SU-DHL-6 (cell line): ENCODE measurements at regions not wholly inside any gene's neighbourhood (a gene's known extent, or its start where the extent isn't known, plus 50 kb on each side); places are given as distances from the start of the nearest gene placed in this dataset.

ENCODE experiments used
- H2AFZ ChIP-seq: fragments of 200-600 bp; sonication (generic); 2 replicates; pipeline ENCODE4 v1.6.1; 2014; ENCODE audit warnings: low read depth, mild to moderate bottlenecking, moderate library complexity, mixed read lengths, antibody characterized with exemption, low read length; ENCODE audit not compliant: severe bottlenecking
- H3F3A ChIP-seq: fragments of 200-600 bp; shearing (Covaris generic); 2 replicates; pipeline ENCODE4 v1.6.0; 2016; ENCODE audit warnings: antibody characterized with exemption, mild to moderate bottlenecking; ENCODE audit not compliant: insufficient read depth
- H3K27ac ChIP-seq: fragments of 200-600 bp; sonication (generic); 2 replicates; pipeline ENCODE4 v1.5.1; 2016; ENCODE audit warnings: low read depth, mild to moderate bottlenecking, low read length, moderate library complexity, mixed read lengths
- H3K27me3 ChIP-seq: fragments of 200-600 bp; sonication (generic), shearing (Covaris generic); 2 replicates; pipeline ENCODE4 v1.6.0; 2014; ENCODE audit warnings: mild to moderate bottlenecking, low read length
- H3K36me3 ChIP-seq: fragments of 200-600 bp; sonication (generic); 2 replicates; pipeline ENCODE4 v1.6.1; 2014; ENCODE audit warnings: mild to moderate bottlenecking, low read length, mixed read lengths
- H3K4me2 ChIP-seq: fragments of 300-600, 200-600 bp; shearing (Covaris generic), sonication (generic); 2 replicates; pipeline ENCODE4 v1.6.0; 2014; ENCODE audit warnings: low read length, low read depth, mild to moderate bottlenecking; ENCODE audit not compliant: poor library complexity, severe bottlenecking
- H3K4me3 ChIP-seq: fragments of 200-600 bp; sonication (generic); 2 replicates; pipeline ENCODE4 v1.5.1; 2014; ENCODE audit warnings: antibody characterized with exemption, low read length, mild to moderate bottlenecking, mixed read lengths; ENCODE audit not compliant: insufficient read depth, poor library complexity, severe bottlenecking
- H3K79me2 ChIP-seq: fragments of 200-600 bp; sonication (generic); 2 replicates; pipeline ENCODE4 v1.6.1; 2014; ENCODE audit warnings: mild to moderate bottlenecking, low read length, moderate library complexity; ENCODE audit not compliant: insufficient read depth
- H3K9ac ChIP-seq: fragments of 200-600 bp; sonication (generic); 2 replicates; pipeline ENCODE4 v1.7.0; 2014; ENCODE audit warnings: mild to moderate bottlenecking, low read length
- H3K9me2 ChIP-seq: fragments of 200-600 bp; sonication (generic); replicated peaks from 2 replicates; pipeline ENCODE4 v1.6.1; 2014; ENCODE audit warnings: low read length; ENCODE audit not compliant: insufficient read depth
- H3K9me3 ChIP-seq: fragments of 200-600 bp; sonication (generic); 2 replicates; pipeline ENCODE4 v1.6.1; 2014; ENCODE audit warnings: low read length, mixed read lengths; ENCODE audit not compliant: insufficient read depth
- H4K20me1 ChIP-seq: fragments of 200-600 bp; sonication (generic); 2 replicates; pipeline ENCODE4 v1.6.1; 2014; ENCODE audit warnings: low read depth, mild to moderate bottlenecking, antibody characterized with exemption, low read length, moderate library complexity, mixed read lengths
- EZH2phosphoT487 ChIP-seq: fragments of 200-600 bp; sonication (generic), shearing (Covaris generic); conservative IDR thresholded peaks from 2 replicates; pipeline ENCODE4 v1.6.1; 2018; ENCODE audit warnings: mild to moderate bottlenecking, antibody characterized with exemption, low read length, moderate library complexity, mixed read lengths
- TF ChIP-seq, protein P1 (sequence below): fragments of 200-600 bp; sonication (generic); IDR thresholded peaks from one replicate; pipeline ENCODE4 v1.5.1; 2017; ENCODE audit warnings: antibody characterized with exemption, mild to moderate bottlenecking, low read length, moderate library complexity; ENCODE audit not compliant: insufficient read depth, poor library complexity, severe bottlenecking

GRCh38 chr3:27883266-27883665, 161.1 kb upstream of the EOMES start:
- H3K9me2 ChIP-seq: no peaks in the 10 kb centered on the region
- TF ChIP-seq, protein P1, sequence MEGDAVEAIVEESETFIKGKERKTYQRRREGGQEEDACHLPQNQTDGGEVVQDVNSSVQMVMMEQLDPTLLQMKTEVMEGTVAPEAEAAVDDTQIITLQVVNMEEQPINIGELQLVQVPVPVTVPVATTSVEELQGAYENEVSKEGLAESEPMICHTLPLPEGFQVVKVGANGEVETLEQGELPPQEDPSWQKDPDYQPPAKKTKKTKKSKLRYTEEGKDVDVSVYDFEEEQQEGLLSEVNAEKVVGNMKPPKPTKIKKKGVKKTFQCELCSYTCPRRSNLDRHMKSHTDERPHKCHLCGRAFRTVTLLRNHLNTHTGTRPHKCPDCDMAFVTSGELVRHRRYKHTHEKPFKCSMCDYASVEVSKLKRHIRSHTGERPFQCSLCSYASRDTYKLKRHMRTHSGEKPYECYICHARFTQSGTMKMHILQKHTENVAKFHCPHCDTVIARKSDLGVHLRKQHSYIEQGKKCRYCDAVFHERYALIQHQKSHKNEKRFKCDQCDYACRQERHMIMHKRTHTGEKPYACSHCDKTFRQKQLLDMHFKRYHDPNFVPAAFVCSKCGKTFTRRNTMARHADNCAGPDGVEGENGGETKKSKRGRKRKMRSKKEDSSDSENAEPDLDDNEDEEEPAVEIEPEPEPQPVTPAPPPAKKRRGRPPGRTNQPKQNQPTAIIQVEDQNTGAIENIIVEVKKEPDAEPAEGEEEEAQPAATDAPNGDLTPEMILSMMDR: no peak
- no peak for TF ChIP-seq EZH2phosphoT487
- H4K20me1 ChIP-seq: no peaks in the 10 kb centered on the region
- no peak overlapping the region for H3K4me3 ChIP-seq
- no peaks in the 10 kb centered on the region for H3K9me3 ChIP-seq
- H3K9ac ChIP-seq: no peak overlapping the region
- no peak overlapping the region for H3K4me2 ChIP-seq
- H3K36me3 ChIP-seq: no peaks in the 10 kb centered on the region
- no peak overlapping the region for H2AFZ ChIP-seq
- H3K79me2 ChIP-seq: no peaks in the 10 kb centered on the region
- no peaks in the 10 kb centered on the region for H3F3A ChIP-seq
- no peak overlapping the region for H3K27ac ChIP-seq
- H3K27me3 ChIP-seq: no peaks in the 10 kb centered on the region

- Histone ChIP-seq H2AFZ (no peak overlapping the region), H3K79me2 (no peaks in the 10 kb centered on the region), H3K9ac (no peak overlapping the region), H4K20me1 (no peaks in the 10 kb centered on the region), H3F3A (no peaks in the 10 kb centered on the region), H3K9me3 (no peaks in the 10 kb centered on the region), H3K4me3 (no peak overlapping the region), H3K9me2 (no peaks in the 10 kb centered on the region), H3K27ac (no peak overlapping the region), H3K36me3 (no peaks in the 10 kb centered on the region), H3K27me3 (no peaks in the 10 kb centered on the region), H3K4me2 (no peak overlapping the region)
- TF ChIP-seq EZH2phosphoT487: no peak
- TF ChIP-seq, protein P1: no peak
Observed at GRCh38 chr3:27885641-27886040, 163.5 kb upstream of the EOMES start.

- Histone ChIP-seq H3K9me3 (no peaks in the 10 kb centered on the region), H3K27ac (no peak overlapping the region), H3K9me2 (no peaks in the 10 kb centered on the region), H3K9ac (no peak overlapping the region), H3K27me3 (no peaks in the 10 kb centered on the region), H3F3A (no peaks in the 10 kb centered on the region), H3K4me3 (no peak overlapping the region), H3K36me3 (no peaks in the 10 kb centered on the region), H2AFZ (no peak overlapping the region), H3K4me2 (no peak overlapping the region), H3K79me2 (no peaks in the 10 kb centered on the region), H4K20me1 (no peaks in the 10 kb centered on the region)
- no peak for TF ChIP-seq EZH2phosphoT487
- TF ChIP-seq, protein P1: no peak
Observed at GRCh38 chr3:27888562-27888961, 166.4 kb upstream of the EOMES start.

- H3K27ac ChIP-seq: no peak overlapping the region
- no peak overlapping the region for H3K4me2 ChIP-seq
- no peaks in the 10 kb centered on the region for H3K27me3 ChIP-seq
- no peaks in the 10 kb centered on the region for H3K36me3 ChIP-seq
- no peak overlapping the region for H2AFZ ChIP-seq
- H3F3A ChIP-seq: no peaks in the 10 kb centered on the region
- no peaks in the 10 kb centered on the region for H3K79me2 ChIP-seq
- H3K9me2 ChIP-seq: no peaks in the 10 kb centered on the region
- no peak overlapping the region for H3K9ac ChIP-seq
- H3K9me3 ChIP-seq: no peaks in the 10 kb centered on the region
- TF ChIP-seq, protein P1: no peak
- no peak for TF ChIP-seq EZH2phosphoT487
- no peaks in the 10 kb centered on the region for H4K20me1 ChIP-seq
- no peak overlapping the region for H3K4me3 ChIP-seq
Observed at GRCh38 chr3:27889745-27890144, 167.6 kb upstream of the EOMES start.
